Neutrophil (primary cell): ENCODE measurements at regions not wholly inside any gene's neighbourhood (a gene's known extent, or its start where the extent isn't known, plus 50 kb on each side); places are given as distances from the start of the nearest gene placed in this dataset.

Source experiments
- H3K27ac ChIP-seq: fragments of 200-600 bp; sonication (generic); 2 replicates; pipeline ENCODE4 v1.5.1; 2016; ENCODE audit warnings: mild to moderate bottlenecking, moderate library complexity
- H3K27me3 ChIP-seq: fragments of 200-600 bp; sonication (generic); 2 replicates; pipeline ENCODE4 v1.6.0; 2016; ENCODE audit warnings: mild to moderate bottlenecking
- H3K36me3 ChIP-seq: fragments of 200-600 bp; sonication (generic); 2 replicates; pipeline ENCODE4 v1.5.1; 2017
- H3K4me1 ChIP-seq, 2 experiments: fragments of 200-600 bp in 1 of 2; sonication (generic) in 1 of 2; 1 replicate in 1 of 2; 2 replicates in 1 of 2; pipeline versions ENCODE4 v1.5.1 to v1.6.1; 2013 to 2016; ENCODE audit warnings: low read depth in 1 of 2, low read length in 1 of 2, mild to moderate bottlenecking in 1 of 2, moderate library complexity in 1 of 2; ENCODE audit not compliant: control insufficient read depth in 1 of 2, insufficient read depth in 1 of 2
- H3K4me3 ChIP-seq, 2 experiments: fragments of 200-600 bp in 1 of 2; sonication (generic) in 1 of 2; 1 replicate in 1 of 2; 2 replicates in 1 of 2; pipeline ENCODE4 v1.5.1; 2013 to 2016; ENCODE audit warnings: low read depth in 1 of 2, low read length in 1 of 2, mild to moderate bottlenecking in 1 of 2, moderate library complexity in 1 of 2
- H3K9me3 ChIP-seq: fragments of 200-600 bp; sonication (generic); 2 replicates; pipeline ENCODE4 v1.5.1; 2016
- CTCF ChIP-seq: fragments of 200-600 bp; sonication (generic); IDR thresholded peaks from 2 replicates; pipeline ENCODE4 v1.5.1; 2016; ENCODE audit warnings: antibody characterized with exemption

GRCh38 chr3:34183114-34183513, 384.7 kb downstream of the PDCD6IP start:
- H3K4me1 ChIP-seq = no peaks in the 10 kb centered on the region
- no peaks in the 10 kb centered on the region for H3K27me3 ChIP-seq
- H3K27ac ChIP-seq = no peak overlapping the region
- no peak for TF ChIP-seq CTCF
- no peak overlapping the region for H3K4me3 ChIP-seq
- no peaks in the 10 kb centered on the region for H3K36me3 ChIP-seq
- H3K9me3 ChIP-seq = no peaks in the 10 kb centered on the region

GRCh38 chr3:34183611-34184340, 385.3 kb downstream of the PDCD6IP start:
- Histone ChIP-seq H3K27me3 (no peaks in the 10 kb centered on the region), H3K36me3 (no peaks in the 10 kb centered on the region), H3K27ac (no peak overlapping the region), H3K4me3 (no peak overlapping the region), H3K9me3 (no peaks in the 10 kb centered on the region), H3K4me1 (no peaks in the 10 kb centered on the region)
- TF ChIP-seq CTCF = no peak

GRCh38 chr3:34185301-34185700, 386.9 kb downstream of the PDCD6IP start:
- Histone ChIP-seq H3K4me3 (no peak overlapping the region), H3K4me1 (no peaks in the 10 kb centered on the region), H3K27me3 (no peaks in the 10 kb centered on the region), H3K9me3 (no peaks in the 10 kb centered on the region), H3K27ac (no peak overlapping the region), H3K36me3 (no peaks in the 10 kb centered on the region)
- TF ChIP-seq CTCF = no peak

- Histone ChIP-seq H3K36me3 (no peaks in the 10 kb centered on the region), H3K27me3 (no peaks in the 10 kb centered on the region)
- TF ChIP-seq CTCF = no peak
These were observed 390.7 kb downstream of the PDCD6IP start for GRCh38 chr3:34189133-34189532.

GRCh38 chr3:34196914-34197313, 398.5 kb downstream of the PDCD6IP start:
- Histone ChIP-seq H3K36me3 (no peaks in the 10 kb centered on the region), H3K27ac (no peak overlapping the region), H3K9me3 (no peaks in the 10 kb centered on the region), H3K27me3 (no peaks in the 10 kb centered on the region), H3K4me3 (no peak overlapping the region), H3K4me1 (no peaks in the 10 kb centered on the region)
- TF ChIP-seq CTCF = no peak

More at GRCh38 chr3:34189133-34189532, 390.7 kb downstream of the PDCD6IP start:
- Histone ChIP-seq H3K9me3 (no peaks in the 10 kb centered on the region), H3K4me3 (no peak overlapping the region), H3K27ac (no peak overlapping the region), H3K4me1 (no peaks in the 10 kb centered on the region)
